Islet precursor cell (in vitro differentiated cells): ENCODE measurements at regions not wholly inside any gene's neighbourhood (a gene's known extent, or its start where the extent isn't known, plus 50 kb on each side); places are given as distances from the start of the nearest gene placed in this dataset.
"Not testable (repeated sequence)": the region's sequence is repeated elsewhere in the genome, so short reads cannot be mapped to it uniquely, and the experiment has no call there.

Experiments used
- DNase-seq: peaks from one replicate; pipeline ENCODE4 v3.0.0-alpha.2; 2018

- DNase-seq: no peak
These were observed 228.9 kb upstream of the PITRM1 start for GRCh38 chr10:3401491-3401938.

- DNase-seq: no peak
These were observed 227.8 kb upstream of the PITRM1 start for GRCh38 chr10:3400348-3400747.

GRCh38 chr10:3399756-3400155, 227.2 kb upstream of the PITRM1 start:
- DNase-seq: peak; percentile 73

GRCh38 chr10:3398825-3399646, 226.5 kb upstream of the PITRM1 start:
- peak; percentile 90 for DNase-seq

GRCh38 chr10:3397846-3398245, 225.3 kb upstream of the PITRM1 start:
- DNase-seq: no peak

GRCh38 chr10:3397231-3397630, 224.6 kb upstream of the PITRM1 start:
- DNase-seq: no peak

- DNase-seq: no peak
These were observed 223.5 kb upstream of the PITRM1 start for GRCh38 chr10:3396116-3396515.

- no peak for DNase-seq
These were observed 222.9 kb upstream of the PITRM1 start for GRCh38 chr10:3395458-3395861.

- no peak for DNase-seq
These were observed 222.5 kb upstream of the PITRM1 start for GRCh38 chr10:3395041-3395440.

GRCh38 chr10:3393958-3394357, 221.4 kb upstream of the PITRM1 start:
- DNase-seq: no peak

GRCh38 chr10:3391657-3392056, 219.1 kb upstream of the PITRM1 start:
- DNase-seq: no peak

GRCh38 chr10:3389130-3389529, 216.5 kb upstream of the PITRM1 start:
- DNase-seq: no peak

GRCh38 chr10:3385487-3385886, 212.9 kb upstream of the PITRM1 start:
- no peak for DNase-seq

- DNase-seq: no peak
These were observed 209.5 kb upstream of the PITRM1 start for GRCh38 chr10:3382092-3382491.

- no peak for DNase-seq
These were observed 207.9 kb upstream of the PITRM1 start for GRCh38 chr10:3380406-3381050.

- DNase-seq: no peak
These were observed 204.0 kb upstream of the PITRM1 start for GRCh38 chr10:3376631-3377030.

- DNase-seq: no peak
These were observed 202.9 kb upstream of the PITRM1 start for GRCh38 chr10:3375505-3375904.

GRCh38 chr10:3374914-3375313, 202.3 kb upstream of the PITRM1 start:
- no peak for DNase-seq

- DNase-seq: not testable (repeated sequence)
These were observed 200.9 kb upstream of the PITRM1 start for GRCh38 chr10:3373374-3374027.

GRCh38 chr10:3372281-3372680, 199.7 kb upstream of the PITRM1 start:
- no peak for DNase-seq

GRCh38 chr10:3371624-3372023, 199.0 kb upstream of the PITRM1 start:
- DNase-seq: not testable (repeated sequence)

GRCh38 chr10:3366735-3367405, 194.3 kb upstream of the PITRM1 start:
- DNase-seq: no peak

GRCh38 chr10:3366043-3366442, 193.5 kb upstream of the PITRM1 start:
- DNase-seq: no peak
